HG02938 (cell line): ENCODE measurements at regions not wholly inside any gene's neighbourhood (a gene's known extent, or its start where the extent isn't known, plus 50 kb on each side); places are given as distances from the start of the nearest gene placed in this dataset.
"Not testable (repeated sequence)": the region's sequence is repeated elsewhere in the genome, so short reads cannot be mapped to it uniquely, and the experiment has no call there.

Experiments used
- ATAC-seq: cut with Tn5 transposase; IDR thresholded peaks from one replicate; pipeline ENCODE4 v1.9.1; 2021; ENCODE audit warnings: mild to moderate bottlenecking, moderate library complexity; ENCODE audit not compliant: unreplicated experiment

GRCh38 chr1:223045164-223045957, 97.7 kb downstream of the TLR5 start:
- no peak for ATAC-seq

GRCh38 chr1:223046011-223046410, 97.0 kb downstream of the TLR5 start:
- no peak for ATAC-seq

GRCh38 chr1:223046463-223046862, 96.6 kb downstream of the TLR5 start:
- not testable (repeated sequence) for ATAC-seq

- no peak for ATAC-seq
Measured at GRCh38 chr1:223048026-223048425, 95.0 kb downstream of the TLR5 start.

- ATAC-seq = no peak
Measured at GRCh38 chr1:223052462-223052861, 90.6 kb downstream of the TLR5 start.

GRCh38 chr1:223052931-223053330, 90.1 kb downstream of the TLR5 start:
- no peak for ATAC-seq

- no peak for ATAC-seq
Measured at GRCh38 chr1:223056802-223057201, 86.2 kb downstream of the TLR5 start.

- ATAC-seq = no peak
Measured at GRCh38 chr1:223057569-223058093, 85.4 kb downstream of the TLR5 start.
